ENCODE measurements at regions not wholly inside any gene's neighbourhood (a gene's known extent, or its start where the extent isn't known, plus 50 kb on each side); places are given as distances from the start of the nearest gene placed in this dataset.

- H3K27me3 ChIP-seq (ENCODE audit: control insufficient read depth in 4 of 4, insufficient read depth in 4 of 4, low read length in 3 of 4) = no peaks in the 10 kb centered on the region
- WGBS = 67% methylated on average over 7 of the region's 7 CpGs
- H3K27ac ChIP-seq (ENCODE audit: low read depth in 1 of 2, low read length in 2 of 2) = no peak overlapping the region
- no peaks in the 10 kb centered on the region for H3K9me3 ChIP-seq (ENCODE audit: control insufficient read depth in 4 of 4, low read length in 3 of 4)
- peaks cover 0 to 2% (median 0%) of the 10 kb centered on the region in 4 donors for H3K4me1 ChIP-seq (ENCODE audit: control insufficient read depth in 4 of 4, insufficient read depth in 4 of 4, low read length in 3 of 4)
- TF ChIP-seq, protein P1, sequence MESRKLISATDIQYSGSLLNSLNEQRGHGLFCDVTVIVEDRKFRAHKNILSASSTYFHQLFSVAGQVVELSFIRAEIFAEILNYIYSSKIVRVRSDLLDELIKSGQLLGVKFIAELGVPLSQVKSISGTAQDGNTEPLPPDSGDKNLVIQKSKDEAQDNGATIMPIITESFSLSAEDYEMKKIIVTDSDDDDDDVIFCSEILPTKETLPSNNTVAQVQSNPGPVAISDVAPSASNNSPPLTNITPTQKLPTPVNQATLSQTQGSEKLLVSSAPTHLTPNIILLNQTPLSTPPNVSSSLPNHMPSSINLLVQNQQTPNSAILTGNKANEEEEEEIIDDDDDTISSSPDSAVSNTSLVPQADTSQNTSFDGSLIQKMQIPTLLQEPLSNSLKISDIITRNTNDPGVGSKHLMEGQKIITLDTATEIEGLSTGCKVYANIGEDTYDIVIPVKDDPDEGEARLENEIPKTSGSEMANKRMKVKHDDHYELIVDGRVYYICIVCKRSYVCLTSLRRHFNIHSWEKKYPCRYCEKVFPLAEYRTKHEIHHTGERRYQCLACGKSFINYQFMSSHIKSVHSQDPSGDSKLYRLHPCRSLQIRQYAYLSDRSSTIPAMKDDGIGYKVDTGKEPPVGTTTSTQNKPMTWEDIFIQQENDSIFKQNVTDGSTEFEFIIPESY (IDR thresholded peaks at IDR 0.05) = no peak
- no peak for TF ChIP-seq HNF4A (conservative IDR thresholded peaks at IDR 0.05)
- no peak for TF ChIP-seq RAD21 (IDR thresholded peaks at IDR 0.05)
- no peak for TF ChIP-seq YY1 (IDR thresholded peaks at IDR 0.05)
- TF ChIP-seq CTCF (IDR thresholded peaks at IDR 0.05; ENCODE audit: low read depth, low read length, missing input control) = no peak
- no peak for TF ChIP-seq JUND (IDR thresholded peaks at IDR 0.05)
- DNase-seq (ENCODE audit: low spot score) = peak; percentile 81
- H3K4me3 ChIP-seq (ENCODE audit: low read depth in 1 of 3, low read length in 3 of 3) = no peak overlapping the region
- H3K36me3 ChIP-seq (ENCODE audit: control insufficient read depth in 4 of 4, insufficient read depth in 3 of 4, low read depth in 1 of 4, low read length in 3 of 4) = no peaks in the 10 kb centered on the region
- no peak overlapping the region for H3K9ac ChIP-seq (ENCODE audit: low read depth in 1 of 2, low read length in 2 of 2)
Measured at GRCh38 chr2:43073401-43073825, 153.0 kb downstream of the ZFP36L2 start.

DNA sequence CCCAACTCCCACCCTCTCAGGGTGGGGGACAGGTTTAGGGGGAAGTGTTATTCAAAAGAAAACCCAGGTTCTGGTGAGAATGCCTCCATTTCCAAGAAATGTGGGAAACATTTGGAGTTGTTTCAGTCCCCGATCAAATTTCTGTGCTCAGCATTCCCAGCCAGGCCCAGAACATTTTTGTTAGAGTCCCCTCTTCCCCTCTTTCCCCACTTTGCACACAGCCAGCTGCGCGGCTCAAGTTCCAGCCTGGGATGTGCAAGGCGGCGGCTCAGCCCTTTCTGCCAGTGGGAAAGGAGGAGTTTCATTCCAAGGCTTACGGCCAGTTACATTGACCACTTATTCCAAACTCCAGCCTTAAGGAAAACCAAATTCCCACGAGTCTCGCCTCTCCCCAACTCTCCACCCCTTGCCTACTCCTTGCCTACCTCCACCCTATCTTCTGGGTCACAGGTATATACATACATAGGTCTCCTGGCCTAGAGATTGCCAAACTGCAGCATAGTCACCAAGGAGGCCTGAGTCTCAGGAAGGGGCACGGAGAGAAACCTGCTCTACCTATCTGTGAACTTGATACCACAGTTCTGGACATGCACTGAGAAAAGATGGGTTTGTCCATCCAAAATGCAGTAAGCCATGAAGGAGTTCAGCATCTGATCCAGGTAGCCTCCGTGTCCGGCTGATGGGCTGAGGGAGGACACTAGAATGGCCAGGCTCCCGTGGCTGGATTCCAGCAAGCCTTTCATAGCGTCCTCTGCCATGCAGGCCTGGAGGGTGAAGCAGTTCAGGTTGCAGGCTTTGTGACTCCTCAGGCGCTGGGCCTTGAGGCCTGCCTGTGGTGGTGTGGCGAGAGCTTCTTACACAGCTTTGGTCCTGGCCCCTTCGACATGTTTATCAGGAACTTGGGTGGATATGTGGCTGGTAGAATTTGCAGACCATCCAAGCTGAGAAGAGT is 154.5 kb downstream of the ZFP36L2 start:
- Histone ChIP-seq H3K36me3 (ENCODE audit: control insufficient read depth in 4 of 4, insufficient read depth in 3 of 4, low read depth in 1 of 4, low read length in 3 of 4) (no peaks in the 10 kb centered on the region), H3K27ac (ENCODE audit: low read depth in 1 of 2, low read length in 2 of 2) (no peak overlapping the region), H3K4me3 (ENCODE audit: low read depth in 1 of 3, low read length in 3 of 3) (no peak overlapping the region), H3K27me3 (ENCODE audit: control insufficient read depth in 4 of 4, insufficient read depth in 4 of 4, low read length in 3 of 4) (no peaks in the 10 kb centered on the region), H3K9me3 (ENCODE audit: control insufficient read depth in 4 of 4, low read length in 3 of 4) (no peaks in the 10 kb centered on the region), H3K9ac (ENCODE audit: low read depth in 1 of 2, low read length in 2 of 2) (no peak overlapping the region), H3K4me1 (ENCODE audit: control insufficient read depth in 4 of 4, insufficient read depth in 4 of 4, low read length in 3 of 4) (peaks cover 0 to 2% (median 0%) of the 10 kb centered on the region in 4 donors)
- 92% methylated on average over 16 of the region's 16 CpGs for WGBS
- no peak for DNase-seq (ENCODE audit: low spot score)
- TF ChIP-seq HNF4A (conservative IDR thresholded peaks at IDR 0.05) (no peak), FOXA1 (IDR thresholded peaks at IDR 0.05) (no peak), ATF3 (IDR thresholded peaks at IDR 0.05) (no peak), GABPA (IDR thresholded peaks at IDR 0.05 in 1 of 2, conservative IDR thresholded peaks at IDR 0.05 in 1 of 2) (no peak), YY1 (IDR thresholded peaks at IDR 0.05) (no peak), SP1 (IDR thresholded peaks at IDR 0.05) (no peak), NR2F2 (IDR thresholded peaks at IDR 0.05) (no peak), MAX (IDR thresholded peaks at IDR 0.05) (no peak), EGR1 (IDR thresholded peaks at IDR 0.05; ENCODE audit: low read depth in 2 of 2) (no peak), JUND (IDR thresholded peaks at IDR 0.05) (no peak), CTCF (IDR thresholded peaks at IDR 0.05; ENCODE audit: low read depth, low read length, missing input control) (no peak)
- TF ChIP-seq, protein P1 (IDR thresholded peaks at IDR 0.05) = no peak

All from liver (tissue), 8 donors.